ENCODE measurements at regions not wholly inside any gene's neighbourhood (a gene's known extent, or its start where the extent isn't known, plus 50 kb on each side); places are given as distances from the start of the nearest gene placed in this dataset.

DNA sequence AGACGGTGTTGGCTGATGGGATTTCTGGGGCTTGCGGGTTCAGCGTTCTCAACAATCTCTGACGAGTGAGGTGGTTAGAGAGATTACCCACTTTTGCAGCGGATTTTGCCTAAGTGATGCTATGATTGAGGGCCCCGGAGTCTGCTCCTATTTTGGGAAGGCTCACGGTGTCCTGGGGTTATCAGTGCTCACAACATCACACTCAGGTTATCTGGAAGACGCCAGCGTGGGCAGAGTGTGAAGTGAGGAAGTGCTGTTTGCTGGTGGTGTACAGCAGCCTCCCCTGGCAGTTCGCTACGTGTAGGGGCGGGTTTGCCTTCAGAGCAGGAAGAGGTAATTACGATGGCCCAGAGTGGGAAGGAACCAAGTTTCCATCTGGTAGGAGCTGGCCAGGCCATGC is 341.2 kb upstream of the IRX2 start:
- TF ChIP-seq, protein P1, sequence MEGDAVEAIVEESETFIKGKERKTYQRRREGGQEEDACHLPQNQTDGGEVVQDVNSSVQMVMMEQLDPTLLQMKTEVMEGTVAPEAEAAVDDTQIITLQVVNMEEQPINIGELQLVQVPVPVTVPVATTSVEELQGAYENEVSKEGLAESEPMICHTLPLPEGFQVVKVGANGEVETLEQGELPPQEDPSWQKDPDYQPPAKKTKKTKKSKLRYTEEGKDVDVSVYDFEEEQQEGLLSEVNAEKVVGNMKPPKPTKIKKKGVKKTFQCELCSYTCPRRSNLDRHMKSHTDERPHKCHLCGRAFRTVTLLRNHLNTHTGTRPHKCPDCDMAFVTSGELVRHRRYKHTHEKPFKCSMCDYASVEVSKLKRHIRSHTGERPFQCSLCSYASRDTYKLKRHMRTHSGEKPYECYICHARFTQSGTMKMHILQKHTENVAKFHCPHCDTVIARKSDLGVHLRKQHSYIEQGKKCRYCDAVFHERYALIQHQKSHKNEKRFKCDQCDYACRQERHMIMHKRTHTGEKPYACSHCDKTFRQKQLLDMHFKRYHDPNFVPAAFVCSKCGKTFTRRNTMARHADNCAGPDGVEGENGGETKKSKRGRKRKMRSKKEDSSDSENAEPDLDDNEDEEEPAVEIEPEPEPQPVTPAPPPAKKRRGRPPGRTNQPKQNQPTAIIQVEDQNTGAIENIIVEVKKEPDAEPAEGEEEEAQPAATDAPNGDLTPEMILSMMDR (IDR thresholded peaks at IDR 0.05) = no peak
- TF ChIP-seq POLR2A (IDR thresholded peaks at IDR 0.05) = no peak

Measured in thyroid gland (tissue), 4 donors.